ENCODE measurements at regions not wholly inside any gene's neighbourhood (a gene's known extent, or its start where the extent isn't known, plus 50 kb on each side); places are given as distances from the start of the nearest gene placed in this dataset.
"Not testable (repeated sequence)": the region's sequence is repeated elsewhere in the genome, so short reads cannot be mapped to it uniquely, and the experiment has no call there.

- no peak overlapping the region for H3K27ac ChIP-seq
- DNase-seq (ENCODE audit: low read depth, low spot score) = no peak
Observed at GRCh38 chr4:177161781-177162180, 147.9 kb upstream of the NEIL3 start.

GRCh38 chr4:177163532-177163931 lies 146.1 kb upstream of the NEIL3 start:
- no peak overlapping the region for H3K27ac ChIP-seq
- DNase-seq (ENCODE audit: low read depth, low spot score) = no peak

- no peak for DNase-seq (ENCODE audit: low read depth, low spot score)
- H3K27ac ChIP-seq = no peak overlapping the region
Observed at GRCh38 chr4:177171588-177171987, 138.1 kb upstream of the NEIL3 start.

- H3K27ac ChIP-seq = no peak overlapping the region
- no peak for DNase-seq (ENCODE audit: low read depth, low spot score)
Observed at GRCh38 chr4:177175473-177175872, 134.2 kb upstream of the NEIL3 start.

GRCh38 chr4:177177541-177178081 lies 132.1 kb upstream of the NEIL3 start:
- no peak for DNase-seq (ENCODE audit: low read depth, low spot score)

GRCh38 chr4:177178246-177178645 lies 131.4 kb upstream of the NEIL3 start:
- DNase-seq (ENCODE audit: low read depth, low spot score) = no peak
- no peak overlapping the region for H3K27ac ChIP-seq

More at GRCh38 chr4:177177541-177178081, 132.1 kb upstream of the NEIL3 start:
- no peak overlapping the region for H3K27ac ChIP-seq

GRCh38 chr4:177182166-177182565 lies 127.5 kb upstream of the NEIL3 start:
- no peak overlapping the region for H3K27ac ChIP-seq
- no peak for DNase-seq (ENCODE audit: low read depth, low spot score)

GRCh38 chr4:177182728-177183127 lies 126.9 kb upstream of the NEIL3 start:
- no peak overlapping the region for H3K27ac ChIP-seq
- no peak for DNase-seq (ENCODE audit: low read depth, low spot score)

GRCh38 chr4:177185151-177185550 lies 124.5 kb upstream of the NEIL3 start:
- no peak overlapping the region for H3K27ac ChIP-seq
- no peak for DNase-seq (ENCODE audit: low read depth, low spot score)

- H3K27ac ChIP-seq = no peak overlapping the region
- DNase-seq (ENCODE audit: low read depth, low spot score) = no peak
Observed at GRCh38 chr4:177185579-177185978, 124.1 kb upstream of the NEIL3 start.

- no peak for DNase-seq (ENCODE audit: low read depth, low spot score)
- no peak overlapping the region for H3K27ac ChIP-seq
Observed at GRCh38 chr4:177187371-177187770, 122.3 kb upstream of the NEIL3 start.

GRCh38 chr4:177190995-177191580 lies 118.6 kb upstream of the NEIL3 start:
- no peak for DNase-seq (ENCODE audit: low read depth, low spot score)

GRCh38 chr4:177191586-177191985 lies 118.1 kb upstream of the NEIL3 start:
- DNase-seq (ENCODE audit: low read depth, low spot score) = no peak
- H3K27ac ChIP-seq = no peak overlapping the region

More at GRCh38 chr4:177190995-177191580, 118.6 kb upstream of the NEIL3 start:
- H3K27ac ChIP-seq = no peak overlapping the region

- no peak for DNase-seq (ENCODE audit: low read depth, low spot score)
- H3K27ac ChIP-seq = no peak overlapping the region
Observed at GRCh38 chr4:177191991-177192390, 117.7 kb upstream of the NEIL3 start.

GRCh38 chr4:177193024-177193715 lies 116.5 kb upstream of the NEIL3 start:
- not testable (repeated sequence) for H3K27ac ChIP-seq; DNase-seq (ENCODE audit: low read depth, low spot score)

- no peak overlapping the region for H3K27ac ChIP-seq
- DNase-seq (ENCODE audit: low read depth, low spot score) = no peak
Observed at GRCh38 chr4:177194906-177195305, 114.8 kb upstream of the NEIL3 start.

GRCh38 chr4:177196615-177197014 lies 113.1 kb upstream of the NEIL3 start:
- no peak overlapping the region for H3K27ac ChIP-seq
- no peak for DNase-seq (ENCODE audit: low read depth, low spot score)

- DNase-seq (ENCODE audit: low read depth, low spot score) = no peak
- H3K27ac ChIP-seq = no peak overlapping the region
Observed at GRCh38 chr4:177201614-177202013, 108.1 kb upstream of the NEIL3 start.

- H3K27ac ChIP-seq = no peak overlapping the region
- no peak for DNase-seq (ENCODE audit: low read depth, low spot score)
Observed at GRCh38 chr4:177204126-177204525, 105.5 kb upstream of the NEIL3 start.

- DNase-seq (ENCODE audit: low read depth, low spot score) = no peak
- no peak overlapping the region for H3K27ac ChIP-seq
Observed at GRCh38 chr4:177214935-177215334, 94.7 kb upstream of the NEIL3 start.

- no peak overlapping the region for H3K27ac ChIP-seq
- DNase-seq (ENCODE audit: low read depth, low spot score) = peak; percentile 2
Observed at GRCh38 chr4:177220376-177220775, 89.3 kb upstream of the NEIL3 start.

- DNase-seq (ENCODE audit: low read depth, low spot score) = no peak
- H3K27ac ChIP-seq = no peak overlapping the region
Observed at GRCh38 chr4:177222781-177223180, 86.9 kb upstream of the NEIL3 start.

Measured in epithelial cell of prostate (primary cell).